GM18507 (cell line): ENCODE measurements at regions not wholly inside any gene's neighbourhood (a gene's known extent, or its start where the extent isn't known, plus 50 kb on each side); places are given as distances from the start of the nearest gene placed in this dataset.

Source experiments
- DNase-seq: peaks from one replicate; pipeline ENCODE4 v3.0.0; 2011; ENCODE audit warnings: low read depth; ENCODE audit not compliant: insufficient read length; ENCODE audit errors: extremely low spot score
- FAIRE-seq: peaks from 2 replicates; lab custom pipeline; 2011; peaks lifted over from hg19 to GRCh38; lab: Jason Lieb, UNC

DNA sequence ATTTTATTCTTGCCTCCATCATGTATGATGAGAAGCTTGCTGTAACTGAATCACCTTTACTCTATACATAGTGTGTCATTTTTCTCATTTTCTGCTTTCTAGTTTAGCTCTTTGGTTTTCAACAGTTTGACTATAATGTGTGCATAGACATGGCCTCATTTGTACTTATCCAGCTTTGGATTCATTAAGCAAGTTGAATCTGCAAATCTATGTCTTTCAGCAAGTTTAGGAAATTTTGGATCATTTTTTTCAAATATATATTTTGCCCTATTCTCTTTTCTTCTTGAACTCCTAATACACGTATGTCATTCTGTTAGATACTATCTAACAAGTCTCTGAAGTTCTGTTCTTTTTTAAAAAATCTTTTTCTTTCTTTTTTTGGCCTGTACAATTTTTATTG lies 57.8 kb downstream of the PRLHR start:
- DNase-seq, result no peak
- no peak for FAIRE-seq

DNA sequence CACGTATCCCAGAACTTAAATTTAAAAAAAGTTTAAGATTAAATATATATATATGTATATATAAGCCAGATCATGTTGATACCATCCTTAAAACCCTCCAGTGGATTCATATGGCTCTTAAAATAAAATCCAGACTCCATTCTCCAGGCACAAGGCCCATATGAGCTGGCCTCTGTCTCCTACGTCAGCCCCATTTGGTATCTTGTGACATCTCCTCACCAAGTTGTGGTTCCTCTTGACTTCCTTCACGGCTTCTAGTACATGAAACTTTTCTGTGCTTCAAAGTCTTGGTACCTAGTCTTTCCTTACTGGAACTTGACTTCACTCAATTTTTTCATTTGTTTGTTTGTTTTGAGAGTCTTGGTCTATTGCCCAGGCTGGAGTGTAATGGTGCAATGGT lies 61.3 kb downstream of the PRLHR start:
- no peak for FAIRE-seq
- DNase-seq, result no peak

DNA sequence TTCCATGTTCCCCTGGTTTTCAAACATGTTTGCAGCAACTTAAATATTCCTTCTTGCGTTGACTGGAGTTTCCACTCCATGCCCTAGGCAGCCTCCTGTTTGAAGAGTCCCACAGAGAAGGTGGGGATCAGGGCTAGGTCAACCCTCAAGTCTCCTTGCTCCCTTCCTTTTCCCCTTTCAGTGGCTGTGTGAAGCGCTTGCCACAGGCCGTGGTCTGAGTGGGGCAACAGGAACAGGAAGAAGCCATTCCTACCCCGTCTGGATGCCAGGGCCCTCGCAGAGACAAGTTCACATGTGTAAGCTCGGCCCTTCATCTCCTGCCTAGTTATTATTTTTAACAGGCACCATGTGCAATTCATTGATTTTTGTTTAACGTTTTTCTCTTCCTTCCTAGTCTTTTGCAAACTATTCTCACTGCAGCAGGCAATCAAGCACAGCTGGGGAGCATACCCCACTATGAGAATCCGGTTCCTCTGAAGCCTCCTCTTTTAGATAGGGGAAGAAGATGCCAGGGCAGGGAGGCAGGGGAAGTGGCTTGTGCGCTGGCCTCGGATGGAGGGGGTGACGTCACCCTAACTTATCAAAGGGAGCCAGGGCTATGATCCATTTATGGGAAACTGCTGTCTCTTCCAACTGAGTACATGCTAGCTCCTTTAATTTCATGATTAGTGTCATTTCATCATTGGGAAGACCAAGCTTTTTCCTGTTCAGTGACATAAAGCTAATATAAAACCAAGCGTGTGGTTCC lies 64.2 kb downstream of the PRLHR start:
- FAIRE-seq (no peak), DNase-seq (no peak)

DNA sequence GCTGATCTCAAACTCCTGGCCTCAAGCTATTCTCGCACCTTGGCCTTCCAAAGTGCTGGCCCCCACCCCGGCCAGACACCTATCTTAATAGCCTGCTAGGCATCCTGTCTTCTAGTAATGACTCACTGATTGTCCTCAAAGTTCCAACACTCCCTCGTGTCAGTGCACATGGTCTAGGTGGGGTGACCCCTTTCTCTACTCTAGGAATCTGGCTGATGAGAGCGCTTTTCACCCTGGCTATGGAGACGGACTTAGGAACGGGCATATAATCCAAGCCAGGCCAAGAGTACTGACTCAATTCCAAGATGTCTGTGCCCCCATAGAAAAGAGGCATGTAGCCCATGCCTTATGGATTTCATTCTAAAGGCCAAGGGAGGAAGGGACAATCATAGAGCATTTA lies 67.0 kb downstream of the PRLHR start:
- DNase-seq (no peak), FAIRE-seq (no peak)

DNA sequence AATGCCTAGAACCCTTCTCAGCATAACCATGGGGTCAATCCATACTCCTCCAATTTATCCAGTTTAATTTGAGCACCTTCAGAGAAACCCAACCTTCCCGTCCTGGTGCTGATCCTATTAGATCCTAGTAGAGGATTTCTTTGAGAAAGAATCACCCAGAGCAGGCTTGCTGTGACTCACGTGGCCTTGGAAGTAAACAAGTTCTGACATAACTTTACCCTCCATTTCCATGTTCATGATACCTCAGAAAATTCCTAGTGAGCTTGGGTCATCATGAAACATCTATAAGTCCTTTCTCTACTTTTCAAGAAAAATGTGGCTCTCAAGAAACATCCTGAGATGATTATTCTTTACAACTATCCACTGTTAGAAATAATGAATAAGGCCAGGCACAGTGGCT lies 71.7 kb downstream of the PRLHR start:
- no peak for FAIRE-seq
- no peak for DNase-seq

DNA sequence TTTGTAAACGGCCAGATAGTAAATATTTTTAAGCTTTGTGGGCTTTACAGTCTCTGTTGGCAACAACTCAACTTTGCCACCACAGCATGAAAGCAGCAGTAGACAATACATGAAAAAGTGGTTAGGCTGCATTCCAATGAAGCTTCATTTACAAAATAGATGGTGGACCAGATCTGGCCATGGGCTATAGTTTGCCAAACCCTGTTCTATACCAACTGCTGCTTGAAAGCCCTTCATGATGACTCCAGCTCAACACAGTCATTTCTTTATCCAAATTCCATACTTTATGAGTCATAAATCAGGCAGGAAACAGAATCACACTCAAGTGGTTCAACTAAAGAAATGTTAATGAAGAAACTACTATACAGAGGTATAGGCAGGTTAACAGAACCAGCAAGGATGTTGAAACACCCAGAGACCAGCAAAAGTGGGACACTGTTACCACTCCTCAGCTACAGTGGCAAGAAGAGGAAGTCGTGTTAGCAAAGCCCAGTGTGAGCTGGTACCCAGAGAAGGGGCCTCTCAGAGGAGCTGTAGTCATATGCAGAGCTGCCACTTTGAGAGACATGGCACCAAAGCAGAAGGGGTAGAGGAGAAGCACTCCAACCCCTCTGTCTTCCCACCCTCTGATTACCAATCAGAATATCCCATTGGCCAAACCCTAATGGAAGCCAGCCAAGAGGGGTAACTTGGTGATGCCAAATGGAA lies 72.5 kb downstream of the PRLHR start:
- FAIRE-seq (no peak), DNase-seq (no peak)

DNA sequence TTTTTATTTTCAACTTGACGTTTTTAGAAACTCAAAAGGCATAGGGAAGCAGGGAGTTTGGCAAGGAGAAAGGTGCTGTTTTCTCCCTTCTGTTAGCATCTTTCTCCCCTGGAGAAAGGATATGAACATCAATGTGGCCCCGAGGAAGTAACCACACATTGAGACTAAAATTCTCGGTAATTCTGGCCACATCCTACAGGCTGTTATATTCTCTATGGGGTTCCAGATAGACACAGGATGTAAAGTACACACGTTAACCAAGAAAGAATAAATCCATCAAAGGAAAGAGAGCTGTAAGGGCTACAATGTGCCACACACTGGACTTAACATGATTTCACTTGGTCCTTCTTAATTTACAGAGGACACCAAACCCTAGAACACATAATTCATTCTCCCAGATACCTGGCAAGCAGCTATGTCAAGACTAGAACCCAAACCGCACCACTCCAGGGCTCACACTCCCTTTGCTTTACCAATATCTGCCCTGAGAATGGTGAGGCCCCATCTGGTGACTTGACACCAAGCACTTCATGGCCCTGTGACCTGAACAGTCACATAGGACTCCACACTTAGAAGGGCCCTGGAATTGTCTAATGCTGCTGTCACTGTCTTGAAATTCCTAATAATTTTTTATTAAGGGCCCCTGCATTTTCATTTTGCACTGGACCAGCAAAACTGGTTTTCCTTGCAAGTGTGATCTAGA lies 73.9 kb downstream of the PRLHR start:
- DNase-seq (no peak), FAIRE-seq (no peak)

DNA sequence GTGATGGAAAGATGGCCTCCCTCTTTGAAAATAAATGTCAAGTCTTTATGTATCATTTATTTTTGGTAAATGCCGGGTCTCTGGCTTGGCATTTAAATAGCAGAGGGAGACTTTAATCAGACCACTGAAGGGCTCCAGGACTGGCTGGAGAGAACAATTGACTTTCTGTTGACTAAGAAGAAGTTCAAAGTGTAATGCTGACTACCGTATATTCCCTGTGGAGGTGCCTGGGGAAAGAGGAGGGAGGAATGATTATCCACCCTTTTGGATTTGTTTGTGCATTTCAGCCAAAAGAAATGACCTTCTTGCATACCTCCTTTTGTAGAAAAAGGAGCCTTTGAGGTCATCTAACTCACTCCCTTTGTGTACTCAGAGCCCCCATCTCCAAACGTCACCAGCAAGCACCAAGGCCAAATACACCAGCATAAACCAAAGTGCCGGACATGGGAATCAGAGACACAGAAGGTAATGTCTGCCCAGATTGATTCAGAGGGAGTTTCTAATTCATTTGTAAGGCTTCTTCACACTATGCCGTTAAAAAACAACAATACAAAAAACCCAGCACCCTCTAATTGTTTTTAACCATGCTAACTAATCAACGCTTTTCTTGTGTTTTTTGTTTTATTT lies 75.2 kb downstream of the PRLHR start:
- no peak for DNase-seq
- no peak for FAIRE-seq

DNA sequence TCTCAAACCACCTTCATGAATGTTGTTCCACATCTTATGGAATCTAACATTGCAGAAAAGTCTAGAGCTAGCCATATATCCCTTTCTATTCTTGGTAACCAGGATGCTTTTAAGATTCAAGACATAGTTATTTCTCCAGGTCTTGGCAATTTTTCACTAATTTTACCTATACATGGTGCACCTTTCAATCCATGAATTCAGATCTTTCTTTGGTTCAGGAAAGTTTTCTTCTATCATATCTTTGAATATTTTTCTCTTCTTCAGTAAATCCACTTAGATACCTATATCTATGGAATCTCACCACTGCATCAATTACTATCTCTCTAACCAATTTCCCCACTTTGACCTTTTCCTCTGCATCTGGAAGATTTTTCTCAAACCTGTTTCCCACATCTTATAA lies 77.4 kb downstream of the PRLHR start:
- FAIRE-seq (no peak), DNase-seq (no peak)

DNA sequence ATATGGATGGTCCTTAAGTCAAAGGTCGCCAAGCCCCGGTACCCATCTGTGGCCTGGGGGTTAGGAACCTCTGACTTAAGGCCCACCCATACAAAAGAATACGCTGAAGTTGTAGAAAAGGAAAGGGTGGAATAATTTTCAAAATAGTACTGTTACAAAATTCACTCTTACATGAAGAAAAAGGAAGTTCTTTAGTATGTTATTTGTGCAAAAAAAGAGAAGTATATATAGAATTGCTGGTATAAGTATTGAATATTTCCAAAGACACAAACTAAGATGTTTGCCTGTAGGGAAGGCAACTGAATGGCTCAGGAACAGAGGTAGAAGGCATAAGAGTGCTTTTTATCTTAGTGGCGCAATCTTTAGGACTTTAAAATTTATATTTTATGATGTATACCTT lies 78.7 kb downstream of the PRLHR start:
- FAIRE-seq (no peak), DNase-seq (no peak)

DNA sequence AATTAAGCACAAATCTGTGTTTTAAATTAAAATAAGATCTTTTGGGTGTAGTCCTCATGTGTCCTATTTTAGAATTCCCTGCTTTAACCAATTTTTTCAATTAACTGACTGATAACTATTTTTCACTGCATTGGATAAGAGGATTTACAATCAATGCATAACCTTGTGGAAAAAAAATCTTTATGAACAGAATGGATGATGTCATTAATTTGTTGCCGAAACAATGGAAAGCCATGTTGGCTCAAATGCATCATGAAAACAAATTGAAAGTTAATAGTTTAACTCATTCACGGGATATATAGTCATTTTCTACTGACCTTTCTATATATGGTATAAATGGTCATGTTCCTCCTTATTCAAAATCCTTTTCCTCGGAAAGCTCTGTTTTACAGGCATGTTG lies 82.3 kb downstream of the PRLHR start:
- DNase-seq (no peak), FAIRE-seq (no peak)

DNA sequence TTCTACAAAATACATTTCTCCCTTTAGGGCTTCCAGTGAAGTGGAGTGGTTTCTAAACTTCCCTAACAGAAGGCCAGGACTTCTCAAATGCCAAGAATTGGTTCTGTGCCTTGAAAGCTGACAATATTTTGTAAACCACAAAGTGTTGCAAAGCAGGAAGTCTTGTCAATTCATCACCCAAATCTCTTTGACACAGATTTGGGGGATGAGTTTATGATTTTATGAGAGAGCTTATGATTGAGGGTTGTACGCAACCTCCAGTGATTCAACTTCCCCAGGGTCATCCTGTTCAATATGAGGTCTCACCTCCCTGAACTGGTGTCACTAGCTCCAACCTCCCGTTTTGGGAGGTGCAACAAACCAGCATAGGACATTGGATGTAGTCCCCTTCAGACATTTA lies 83.7 kb downstream of the PRLHR start:
- DNase-seq, result no peak
- FAIRE-seq, result no peak

DNA sequence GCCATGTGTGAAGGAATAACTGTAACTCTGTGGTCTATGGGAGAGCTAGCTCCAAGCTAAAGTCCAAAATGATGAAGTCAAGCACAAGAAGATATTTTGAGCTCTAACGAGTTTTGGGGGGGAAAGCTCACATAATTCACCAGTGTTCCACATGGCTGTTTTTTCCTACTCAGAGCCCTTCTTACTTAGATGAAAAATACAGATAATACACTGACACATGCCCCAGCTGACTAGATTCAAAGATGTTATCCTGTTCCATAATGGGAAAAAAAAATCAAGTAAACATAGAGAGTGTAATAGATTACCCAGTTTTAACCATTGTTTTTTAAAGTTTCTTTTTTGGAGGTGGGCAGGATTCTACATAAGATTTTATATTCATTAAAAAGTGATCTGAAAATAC lies 86.6 kb downstream of the PRLHR start:
- FAIRE-seq (no peak), DNase-seq (no peak)

DNA sequence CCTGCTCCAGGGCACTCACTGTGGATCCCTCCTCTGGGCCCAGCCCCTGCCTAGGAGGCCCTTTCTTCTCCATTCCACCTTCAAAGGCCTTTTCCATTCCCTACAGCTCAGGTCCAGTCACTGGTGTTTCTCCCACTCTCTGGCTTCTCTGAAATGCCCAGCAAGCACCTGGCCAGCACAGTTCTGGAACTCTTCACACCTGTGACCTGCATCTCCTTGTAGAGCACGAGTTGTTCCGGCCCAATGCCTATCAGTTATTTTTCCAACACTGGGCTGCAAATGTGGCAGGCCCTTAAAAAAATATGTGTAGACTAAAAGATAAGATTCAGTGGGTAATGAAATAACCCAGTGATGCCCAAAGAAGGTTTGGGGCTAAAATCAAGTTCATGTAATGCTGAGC lies 87.1 kb downstream of the PRLHR start:
- no peak for FAIRE-seq
- no peak for DNase-seq

DNA sequence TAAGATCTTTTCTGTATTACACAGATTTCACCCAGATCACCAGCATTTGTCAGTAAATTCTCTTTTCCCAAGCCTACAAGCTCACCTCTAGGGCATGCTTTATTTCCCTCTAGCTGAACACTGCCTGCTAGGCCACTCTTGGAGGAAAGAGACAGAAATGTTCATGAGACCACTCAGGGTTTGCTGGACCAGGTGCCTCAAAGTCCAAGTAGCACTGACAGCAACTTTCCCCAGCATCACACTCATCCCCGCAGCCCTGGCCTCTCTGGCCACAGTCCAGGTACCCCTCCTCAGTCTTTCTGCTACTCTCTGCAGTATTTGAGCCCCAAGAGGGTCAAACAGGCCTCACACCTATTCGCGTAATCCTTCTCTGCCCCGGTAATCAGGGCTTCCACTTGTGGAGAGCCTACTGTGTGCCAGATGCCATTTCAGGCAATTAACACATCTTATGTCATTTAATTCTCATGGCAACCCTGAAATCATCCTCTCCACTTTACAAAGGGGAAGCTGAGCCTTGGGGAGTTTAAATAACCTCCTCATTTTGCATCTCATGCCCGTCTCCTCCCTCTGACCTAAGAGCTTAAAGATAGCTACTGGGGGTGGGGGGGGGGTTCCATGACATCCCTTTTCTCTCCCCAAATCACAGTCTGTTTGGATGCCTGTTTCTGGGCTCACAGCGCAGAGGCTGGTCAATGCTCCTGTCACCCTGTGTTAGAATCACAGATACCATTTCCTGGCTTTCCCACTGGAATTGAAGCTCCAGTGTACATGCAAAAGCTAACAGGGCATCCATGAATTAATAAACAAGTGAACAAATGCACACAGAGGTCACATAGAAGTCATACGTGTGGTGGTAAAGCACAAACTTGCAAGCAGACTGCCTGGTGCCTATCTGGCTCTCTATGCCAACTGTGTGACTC lies 88.5 kb downstream of the PRLHR start:
- no peak for DNase-seq

DNA sequence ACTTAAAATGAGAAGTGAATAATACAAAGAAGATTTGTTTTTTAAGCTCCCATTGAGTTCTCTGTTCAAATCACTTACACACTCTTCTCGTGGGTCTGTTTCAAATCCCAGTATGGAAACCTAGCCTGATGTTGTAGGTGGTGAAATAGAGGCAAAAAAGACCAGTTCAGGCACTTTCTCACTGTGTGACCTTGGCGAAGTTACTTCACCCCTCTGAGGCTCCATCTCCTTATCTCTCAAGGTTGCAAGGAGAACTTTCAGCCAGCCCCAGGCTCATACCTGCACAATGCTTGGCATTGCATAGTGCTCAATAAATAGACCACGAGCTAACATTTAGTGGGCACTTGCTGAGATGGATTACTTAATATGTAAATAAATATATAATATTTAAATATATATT lies 90.1 kb downstream of the PRLHR start:
- DNase-seq (no peak), FAIRE-seq (no peak)

More for the DNA sequence above, 88.5 kb downstream of the PRLHR start:
- no peak for FAIRE-seq

DNA sequence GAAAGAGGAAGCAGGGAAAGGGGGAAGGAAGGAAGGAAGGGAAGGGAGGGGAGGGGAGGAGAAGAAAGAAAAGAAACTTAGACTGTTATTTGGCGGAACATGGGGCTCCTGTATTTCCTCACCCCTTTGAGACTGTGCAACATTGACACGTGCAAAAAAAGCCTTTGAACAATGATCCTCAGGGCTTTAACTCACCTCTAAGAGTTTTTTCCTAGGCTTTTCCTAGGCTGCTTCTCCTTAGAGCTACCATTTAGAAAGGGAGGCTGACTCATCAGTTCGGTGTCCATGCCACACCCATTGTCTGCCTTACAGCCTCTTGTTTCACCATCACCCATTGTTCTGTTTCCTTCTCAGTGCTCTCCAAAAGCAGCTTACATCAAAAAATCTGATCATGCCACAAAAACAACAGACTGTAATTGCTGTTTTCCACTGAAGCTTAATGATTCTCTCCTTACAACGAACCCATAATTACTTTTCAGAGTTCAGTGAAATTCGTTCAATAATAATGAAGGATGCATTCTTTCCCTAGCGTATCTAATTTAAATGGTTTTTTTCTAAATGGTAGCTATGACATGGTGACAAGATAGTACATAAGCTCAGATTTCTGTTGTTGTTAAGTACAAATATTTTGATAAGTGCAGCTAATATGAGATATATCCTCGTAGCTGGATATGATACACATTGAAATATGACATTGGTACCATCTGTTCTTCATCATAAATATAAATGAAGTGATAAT lies 90.8 kb downstream of the PRLHR start:
- DNase-seq (no peak), FAIRE-seq (no peak)

DNA sequence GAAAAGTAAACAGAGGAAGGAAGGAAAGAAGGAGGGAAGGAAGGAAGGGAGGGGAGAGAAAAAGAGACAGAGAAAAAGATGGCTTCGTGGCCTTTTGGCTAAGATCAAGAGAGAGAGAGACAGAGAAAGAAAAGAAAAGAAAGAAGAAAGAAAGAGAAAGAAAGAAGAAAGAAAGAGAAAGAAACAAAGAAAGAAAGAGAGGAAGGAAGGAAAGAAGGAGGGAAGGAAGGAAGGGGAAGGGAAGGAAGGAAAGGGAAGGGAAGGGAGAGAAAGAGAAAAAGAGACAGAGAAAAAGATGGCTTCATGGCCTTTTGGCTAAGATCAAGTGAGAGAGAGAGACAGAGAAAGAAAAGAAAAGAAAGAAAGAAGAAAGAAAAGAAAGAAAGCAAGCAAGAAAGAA lies 91.4 kb downstream of the PRLHR start:
- DNase-seq, result no peak
- FAIRE-seq, result no peak

DNA sequence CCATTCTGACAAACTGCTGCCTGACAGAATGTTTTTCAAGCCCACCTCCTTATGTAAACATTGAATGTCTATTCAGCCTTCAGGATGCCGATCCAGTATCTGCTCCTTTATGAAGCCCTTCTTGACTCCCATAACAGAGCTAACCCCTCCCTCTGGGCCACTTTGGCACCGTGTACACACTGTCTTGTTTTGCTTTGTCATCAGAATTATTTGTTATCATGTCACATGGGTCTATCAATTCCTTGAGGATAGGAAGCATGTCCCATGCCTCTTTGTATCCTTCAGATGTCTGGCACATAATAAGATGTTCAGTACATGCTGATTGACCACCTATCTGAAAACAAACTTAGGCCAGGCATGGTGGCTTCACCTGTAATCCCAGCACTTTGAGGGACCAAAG lies 92.3 kb downstream of the PRLHR start:
- FAIRE-seq (no peak), DNase-seq (no peak)
